GM19467 (cell line): ENCODE measurements at regions not wholly inside any gene's neighbourhood (a gene's known extent, or its start where the extent isn't known, plus 50 kb on each side); places are given as distances from the start of the nearest gene placed in this dataset.
"Not testable (repeated sequence)": the region's sequence is repeated elsewhere in the genome, so short reads cannot be mapped to it uniquely, and the experiment has no call there.

Experiments
- ATAC-seq: cut with Tn5 transposase; IDR thresholded peaks from one replicate; pipeline ENCODE4 v1.9.1; 2021; ENCODE audit warnings: mild to moderate bottlenecking, moderate library complexity; ENCODE audit not compliant: unreplicated experiment

DNA sequence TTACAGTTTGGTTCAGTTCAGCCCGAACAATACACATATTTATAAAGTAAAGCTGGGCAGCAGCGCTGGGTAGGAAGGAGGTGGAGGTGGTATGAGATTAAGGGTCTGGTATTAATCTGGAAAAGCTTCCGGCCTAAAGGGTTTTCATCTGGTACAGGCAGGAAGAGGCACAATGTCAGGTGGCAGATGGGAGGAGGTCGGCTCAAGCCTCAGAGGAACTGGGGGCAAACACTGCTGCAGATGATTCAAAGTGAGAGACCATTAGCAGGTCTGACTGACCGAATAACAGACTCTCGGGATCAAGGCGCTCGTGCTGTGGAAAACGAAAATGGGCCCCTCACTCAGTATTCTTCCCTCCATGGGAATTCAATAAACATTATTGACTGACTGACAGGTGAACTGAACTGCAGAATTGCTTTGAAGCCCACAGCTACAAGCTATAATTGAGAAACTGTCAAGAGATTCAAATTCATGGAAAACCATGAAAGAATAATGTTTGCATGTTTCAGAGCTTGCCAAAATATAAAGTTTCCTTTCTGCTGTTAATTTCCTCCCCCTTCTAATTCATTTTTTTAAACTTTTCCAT, 75.3 kb downstream of the TMEM167A start:
- no peak for ATAC-seq

DNA sequence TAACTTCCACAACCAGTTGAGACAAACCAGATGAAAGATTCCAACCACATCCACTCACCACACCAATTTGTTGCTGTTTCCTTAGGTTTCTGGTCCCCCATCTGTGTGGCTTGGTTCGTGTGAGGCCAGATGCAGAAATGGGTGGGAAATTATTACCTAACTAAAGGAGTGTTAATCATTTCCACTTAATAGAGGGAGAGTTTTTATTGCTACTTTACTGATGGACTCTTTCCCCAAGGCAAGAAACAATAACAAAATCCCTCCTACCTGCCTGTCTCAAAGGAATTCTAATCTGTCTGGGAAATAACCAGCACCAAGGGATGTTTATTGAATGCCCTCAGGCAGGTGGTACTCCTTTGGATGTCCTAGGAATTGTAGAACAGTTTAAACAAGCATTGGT, 76.3 kb downstream of the TMEM167A start:
- no peak for ATAC-seq

DNA sequence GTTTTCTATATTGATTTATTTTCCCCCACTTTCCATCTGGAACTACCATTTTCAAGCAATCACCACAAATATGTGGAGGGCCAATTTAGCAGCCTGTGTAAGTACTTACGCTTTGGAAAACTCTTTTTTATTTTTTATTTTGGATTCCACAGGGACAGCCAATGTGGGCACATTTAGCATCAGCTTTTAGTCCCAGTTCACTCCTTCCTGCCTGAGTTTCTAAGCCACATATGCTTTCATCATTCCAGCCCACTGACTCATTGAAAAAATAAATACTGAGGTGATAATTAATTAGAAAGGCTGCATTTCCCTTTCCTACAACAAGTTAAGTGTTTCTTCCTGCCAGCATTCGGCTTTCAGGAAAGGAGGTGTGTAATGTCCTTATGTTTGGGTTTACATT, 76.8 kb downstream of the TMEM167A start:
- ATAC-seq: no peak

DNA sequence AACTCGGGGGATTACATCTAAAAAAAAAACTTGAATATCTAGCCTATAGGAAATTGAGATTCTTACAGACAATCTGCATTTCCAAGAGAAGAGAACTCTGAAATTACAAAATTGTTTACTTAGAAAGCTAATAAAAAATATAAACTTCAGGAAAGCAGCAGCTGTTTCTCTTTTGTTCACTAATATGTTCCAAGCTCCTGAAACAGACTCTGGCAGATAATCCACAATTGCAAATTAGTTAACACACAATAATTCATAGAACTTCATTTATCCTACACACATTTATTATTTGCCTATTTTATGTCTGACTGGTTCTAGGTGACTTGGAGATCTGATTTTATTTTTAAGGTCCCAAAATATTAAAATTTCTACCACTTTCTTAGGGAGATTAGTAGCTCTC, 83.8 kb downstream of the TMEM167A start:
- ATAC-seq: no peak

DNA sequence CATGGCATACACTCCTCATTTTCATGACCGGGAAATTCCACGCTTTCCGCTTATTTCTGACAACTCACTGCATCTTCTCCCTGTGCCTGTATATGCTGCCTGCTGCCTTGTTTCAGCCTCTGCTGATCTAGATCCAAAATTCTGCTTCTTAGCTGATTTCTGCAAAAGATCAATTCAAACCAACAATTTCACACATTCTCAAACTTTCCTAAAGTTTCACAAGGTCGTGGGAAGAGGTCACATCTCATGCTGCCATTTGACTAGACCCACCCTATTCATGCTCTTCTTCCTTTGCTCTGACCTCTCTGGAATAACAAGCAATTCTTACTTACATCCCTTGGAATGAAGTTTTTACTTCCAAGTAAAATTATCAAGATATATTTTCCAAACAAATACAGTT, 84.5 kb downstream of the TMEM167A start:
- ATAC-seq: no peak

DNA sequence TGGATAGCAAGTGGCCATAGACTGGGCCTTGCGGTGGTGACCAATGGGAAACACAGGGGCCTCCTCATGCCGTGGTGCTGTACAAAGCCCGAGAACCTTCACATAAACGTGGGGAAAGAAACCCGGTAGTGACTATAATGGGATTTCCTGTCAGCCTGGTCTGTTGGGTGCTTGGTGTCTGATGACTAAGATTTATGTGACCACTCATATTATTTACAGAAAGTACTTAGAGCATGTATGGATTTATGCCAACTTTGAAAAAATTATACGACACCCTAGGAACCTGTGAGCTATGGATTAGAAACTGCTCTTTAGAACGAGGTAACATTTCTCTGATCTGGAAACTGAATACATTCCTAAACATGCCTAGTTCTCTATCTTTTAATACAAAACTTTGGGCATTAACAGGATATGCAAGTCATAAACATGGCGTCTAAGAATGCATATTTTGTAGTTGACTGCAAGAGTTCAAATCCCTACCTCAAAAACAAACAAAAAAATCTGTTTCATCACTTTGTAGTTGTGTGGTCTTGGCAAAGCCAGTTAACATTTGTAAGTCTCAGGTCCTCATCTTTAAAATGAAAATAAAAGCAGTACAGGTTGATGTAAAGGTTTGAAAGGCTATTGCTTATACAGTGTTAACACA, 85.4 kb downstream of the TMEM167A start:
- ATAC-seq: no peak

DNA sequence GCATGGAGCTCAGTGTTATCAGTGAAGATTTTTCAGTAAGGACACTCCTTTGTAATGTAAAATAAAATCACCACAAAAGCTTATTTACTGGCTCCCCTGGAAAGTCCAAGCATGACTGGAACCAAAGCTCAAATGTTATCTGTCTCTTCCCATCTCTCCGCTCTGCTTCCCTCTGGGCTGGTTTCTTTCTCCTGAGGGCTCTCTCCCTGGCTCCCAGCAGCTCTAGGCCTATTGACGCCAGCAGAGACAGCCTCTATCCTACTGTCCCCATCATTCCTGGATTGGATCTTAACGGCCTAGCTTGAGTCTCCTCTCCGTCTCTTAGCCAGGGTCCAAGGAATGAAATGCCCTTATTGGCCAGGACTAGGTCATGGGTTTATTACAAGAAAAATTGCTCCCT, 86.1 kb downstream of the TMEM167A start:
- no peak for ATAC-seq

DNA sequence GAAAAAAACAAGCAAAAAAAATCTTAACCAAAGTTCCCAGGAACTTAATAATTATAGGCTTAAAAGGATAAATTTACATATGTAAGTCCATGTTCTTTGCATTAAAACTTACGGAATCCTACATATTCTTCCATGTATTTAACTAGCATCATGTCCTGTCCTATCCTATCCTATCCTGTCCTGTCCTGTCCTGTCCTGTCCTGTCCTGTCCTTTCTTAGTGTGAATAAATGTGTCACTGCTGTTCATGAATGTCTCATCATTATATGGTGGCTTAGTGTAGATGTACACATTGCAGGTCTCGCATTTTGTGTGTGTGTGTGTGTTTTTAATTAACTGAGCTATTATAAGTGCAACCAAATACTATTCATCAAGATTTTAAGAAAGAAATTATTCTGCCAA, 90.0 kb downstream of the TMEM167A start:
- no peak for ATAC-seq

DNA sequence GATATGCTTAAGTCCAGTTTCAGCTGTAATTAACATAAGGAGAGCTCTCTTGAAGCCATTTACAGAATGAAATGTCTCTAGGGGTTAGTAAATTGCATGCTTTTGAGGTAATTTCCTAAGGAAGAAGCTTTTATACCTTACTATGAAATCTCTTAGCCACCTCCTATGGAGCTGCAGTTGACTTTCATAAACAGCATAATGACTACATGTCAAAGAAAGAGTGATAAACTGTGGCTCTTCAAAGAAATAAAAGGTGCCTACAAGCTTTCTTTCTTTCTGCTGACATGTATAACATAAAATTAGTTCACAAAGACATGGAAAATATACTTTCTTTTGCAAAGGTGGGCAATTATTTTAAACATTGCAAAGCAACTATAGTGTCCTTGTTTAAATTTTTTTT, 90.8 kb downstream of the TMEM167A start:
- ATAC-seq: no peak

DNA sequence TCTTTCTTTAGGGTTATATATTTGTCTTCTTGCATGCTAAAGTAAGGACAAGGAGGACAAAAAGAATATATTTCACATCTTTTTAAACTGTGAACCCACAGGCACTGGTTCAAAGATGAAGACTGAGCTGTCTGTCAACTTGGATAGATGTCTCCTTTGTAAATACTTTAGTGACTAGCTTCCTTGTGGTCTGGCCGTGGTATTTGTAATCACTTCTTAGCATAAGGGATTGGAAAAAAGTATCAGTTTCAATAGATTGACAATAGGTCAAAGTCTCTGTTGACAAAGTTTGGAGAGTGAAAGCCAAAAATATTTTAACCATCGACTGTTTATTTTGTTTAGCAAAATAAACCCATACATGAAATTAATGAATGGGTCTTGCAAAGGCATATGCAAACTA, 91.4 kb downstream of the TMEM167A start:
- no peak for ATAC-seq

DNA sequence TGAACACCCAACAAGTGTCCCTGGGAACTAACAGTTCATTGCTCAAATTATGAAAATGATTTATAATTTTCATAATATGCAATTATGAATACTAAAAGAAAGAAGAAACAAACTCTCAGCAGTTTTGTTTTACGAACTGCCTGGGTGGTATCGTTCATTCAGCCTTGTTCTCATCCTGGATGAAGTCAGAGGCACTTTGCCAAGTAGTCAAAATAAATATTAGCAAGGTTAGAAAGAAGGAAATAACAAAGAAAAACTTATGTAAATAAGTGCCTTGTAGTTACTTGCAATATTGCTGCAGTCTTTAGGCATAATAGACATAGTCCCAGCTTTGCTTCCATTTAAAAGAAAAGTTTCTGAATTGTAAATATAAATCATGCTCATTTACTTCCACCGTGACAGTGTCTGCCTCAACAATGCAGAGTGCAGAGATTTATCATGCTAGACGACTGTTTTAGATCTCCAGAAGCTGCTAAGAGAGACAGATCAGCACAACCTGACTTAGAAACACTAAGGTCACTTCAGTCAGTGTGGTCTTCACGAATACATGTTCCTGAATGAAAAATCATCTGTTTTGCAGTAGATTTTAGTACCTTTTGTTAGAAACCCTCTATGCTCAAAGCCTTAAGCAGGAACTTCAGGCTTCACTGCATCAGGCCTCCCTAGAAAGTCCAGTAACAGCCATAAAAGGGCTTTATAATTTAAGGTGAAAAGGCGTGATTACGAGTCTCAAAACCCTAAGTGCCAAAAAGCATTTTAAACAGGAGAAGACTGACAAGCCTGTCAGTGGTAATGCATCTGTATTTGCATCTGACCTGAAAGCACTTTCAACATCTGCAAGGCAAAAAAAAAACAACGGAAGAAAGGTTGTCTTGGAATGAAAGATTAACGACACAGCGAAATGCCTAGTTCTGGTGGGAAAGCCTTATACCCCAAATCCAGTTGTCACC, 92.1 kb downstream of the TMEM167A start:
- ATAC-seq: no peak

DNA sequence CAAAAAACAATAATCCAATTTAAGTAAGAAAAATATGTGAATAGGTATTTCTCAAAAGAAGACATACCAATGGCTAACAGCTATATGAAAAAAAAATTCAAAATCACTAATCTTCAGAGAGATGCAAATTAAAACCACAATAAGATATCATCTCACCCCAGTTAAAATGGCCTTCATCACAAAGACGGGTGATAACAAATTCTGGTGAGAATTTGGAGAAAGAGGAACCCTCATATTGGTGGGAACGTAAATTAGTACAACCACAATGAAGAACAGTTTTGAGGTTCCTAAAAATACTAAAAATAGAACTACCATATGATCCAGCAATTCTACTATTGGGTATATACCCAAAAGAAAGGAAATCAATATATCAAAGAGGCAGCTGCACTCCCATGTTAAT, 94.3 kb downstream of the TMEM167A start:
- ATAC-seq: no peak

DNA sequence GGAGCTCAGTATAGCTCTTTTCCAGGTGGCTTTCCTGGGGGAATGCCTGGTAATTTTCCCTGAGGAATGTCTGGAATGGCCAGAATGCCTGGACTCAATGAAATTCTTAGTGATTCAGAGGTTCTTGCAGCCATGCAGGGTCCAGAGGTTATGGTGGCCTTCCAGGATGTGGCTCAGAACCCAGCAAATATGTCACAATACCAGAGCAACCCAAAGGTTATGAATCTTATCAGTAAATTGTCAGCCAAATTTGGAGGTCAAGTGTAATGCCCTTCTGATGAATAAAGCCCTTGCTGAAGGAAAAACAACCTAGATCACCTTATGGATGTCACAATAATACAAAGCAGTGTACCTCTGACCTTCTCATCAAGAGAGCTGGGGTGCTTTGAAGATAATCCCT, 100.3 kb downstream of the TMEM167A start:
- ATAC-seq: not testable (repeated sequence)

DNA sequence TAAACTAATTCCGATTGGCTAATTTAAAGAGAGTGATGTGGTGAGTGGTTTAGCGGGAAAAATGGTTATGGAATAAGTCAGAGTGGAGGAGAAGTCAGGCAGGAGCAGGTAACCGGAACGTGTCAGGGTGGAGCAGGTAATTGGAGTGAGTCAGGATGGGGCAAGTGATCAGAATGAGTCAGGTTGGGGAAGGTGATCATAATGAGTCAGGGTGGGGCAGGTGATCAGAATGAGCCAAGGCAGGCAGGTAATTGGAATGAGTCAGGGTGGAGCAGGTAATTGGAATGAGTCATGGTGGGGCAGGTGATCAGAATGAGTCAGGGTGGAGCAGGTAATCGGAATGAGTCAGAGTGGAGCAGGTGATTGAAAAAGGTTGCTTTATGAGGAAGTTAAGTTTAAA, 101.4 kb downstream of the TMEM167A start:
- ATAC-seq: no peak

DNA sequence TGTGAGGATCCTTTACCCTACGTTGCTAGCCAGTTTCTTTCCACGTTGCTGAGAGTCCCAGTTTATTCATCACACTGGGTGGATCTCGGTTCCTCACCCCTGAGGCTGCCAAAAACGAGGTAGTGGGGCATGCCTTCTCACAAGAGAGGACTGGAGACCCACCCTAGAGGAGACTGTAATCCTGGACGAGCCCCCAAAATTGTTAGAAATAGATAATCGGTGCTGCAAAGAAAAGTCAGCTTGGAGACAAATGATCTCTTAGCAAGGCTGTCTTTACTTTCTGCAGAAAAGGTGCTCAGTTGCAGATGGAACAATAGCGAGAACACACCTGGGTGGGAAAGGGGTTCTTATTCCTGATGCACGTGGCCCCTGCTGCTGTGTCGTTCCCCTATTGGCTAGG, 101.8 kb downstream of the TMEM167A start:
- ATAC-seq: no peak

DNA sequence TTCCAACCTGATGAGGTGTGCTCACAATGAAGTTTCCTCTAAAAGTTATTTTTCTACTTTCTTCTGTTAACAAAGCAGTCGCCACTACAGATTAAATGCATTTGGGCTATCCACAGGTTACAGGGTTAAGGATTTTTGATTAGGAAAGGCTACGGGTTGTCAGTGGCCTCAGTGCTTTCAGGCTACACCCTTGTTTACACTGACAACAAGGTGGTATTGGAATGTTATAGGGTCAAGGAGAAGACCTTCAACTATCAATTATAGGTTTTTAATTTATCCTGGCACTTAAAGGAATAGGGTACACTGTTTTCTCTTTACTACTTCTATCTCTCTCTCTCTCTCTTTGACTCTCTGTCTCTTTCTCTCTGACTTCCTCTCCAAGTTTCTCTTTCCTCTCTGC, 102.8 kb downstream of the TMEM167A start:
- ATAC-seq: not testable (repeated sequence)

DNA sequence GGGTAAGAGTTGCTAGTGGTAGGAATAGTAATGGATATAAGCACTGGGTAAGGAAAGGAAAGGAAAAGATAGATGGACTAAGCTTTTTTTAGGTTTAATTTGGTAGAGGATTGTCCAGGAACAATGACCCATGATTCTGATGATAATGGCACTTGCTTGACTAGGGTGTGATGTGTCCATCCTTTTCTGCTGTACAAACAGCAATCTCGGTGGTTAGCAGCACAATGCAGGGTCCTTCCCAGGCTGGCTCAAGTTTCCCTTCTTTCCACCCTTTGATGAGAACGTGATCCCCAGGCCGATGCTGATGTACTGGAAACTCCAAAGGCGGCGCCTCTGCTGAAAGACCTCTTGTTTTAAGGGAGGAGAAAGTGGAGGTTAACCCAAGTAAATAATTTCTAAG, 105.3 kb downstream of the TMEM167A start:
- ATAC-seq: no peak

DNA sequence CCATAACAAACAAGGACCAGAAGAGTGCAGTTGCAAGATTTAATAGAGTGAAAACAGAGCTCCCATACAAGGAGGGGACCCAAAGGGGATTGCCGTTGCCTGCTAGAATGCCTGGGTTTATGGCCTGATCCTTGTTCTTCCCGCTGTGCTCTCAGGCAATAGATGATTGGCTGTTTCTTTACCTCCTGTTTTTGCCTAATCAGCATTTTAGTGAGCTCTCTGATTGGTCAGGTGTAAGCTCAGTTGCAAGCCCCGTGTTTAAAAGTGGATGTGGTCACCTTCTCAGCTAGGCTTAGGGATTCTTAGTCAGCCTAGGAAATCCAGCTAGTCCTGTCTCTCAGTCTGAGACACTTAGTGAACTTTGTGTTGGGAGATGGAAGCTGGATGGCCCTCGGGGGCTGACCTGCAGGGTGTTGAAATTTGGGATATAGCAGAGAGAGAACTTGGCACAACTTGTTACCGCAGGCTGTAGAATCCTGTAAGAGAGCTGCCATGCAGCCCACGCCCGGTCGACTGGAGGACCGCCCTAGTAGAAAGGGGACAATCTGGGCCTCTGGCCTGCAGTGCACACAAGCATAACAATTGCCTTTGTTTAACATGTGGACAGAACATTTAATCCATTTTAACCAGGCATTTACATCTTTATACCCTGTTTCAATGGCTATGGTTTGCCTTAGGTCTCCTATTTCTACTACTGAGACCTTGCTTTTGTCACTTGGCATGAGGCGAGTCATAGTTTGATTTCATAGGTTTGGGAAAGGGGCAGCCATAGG, 106.0 kb downstream of the TMEM167A start:
- not testable (repeated sequence) for ATAC-seq

DNA sequence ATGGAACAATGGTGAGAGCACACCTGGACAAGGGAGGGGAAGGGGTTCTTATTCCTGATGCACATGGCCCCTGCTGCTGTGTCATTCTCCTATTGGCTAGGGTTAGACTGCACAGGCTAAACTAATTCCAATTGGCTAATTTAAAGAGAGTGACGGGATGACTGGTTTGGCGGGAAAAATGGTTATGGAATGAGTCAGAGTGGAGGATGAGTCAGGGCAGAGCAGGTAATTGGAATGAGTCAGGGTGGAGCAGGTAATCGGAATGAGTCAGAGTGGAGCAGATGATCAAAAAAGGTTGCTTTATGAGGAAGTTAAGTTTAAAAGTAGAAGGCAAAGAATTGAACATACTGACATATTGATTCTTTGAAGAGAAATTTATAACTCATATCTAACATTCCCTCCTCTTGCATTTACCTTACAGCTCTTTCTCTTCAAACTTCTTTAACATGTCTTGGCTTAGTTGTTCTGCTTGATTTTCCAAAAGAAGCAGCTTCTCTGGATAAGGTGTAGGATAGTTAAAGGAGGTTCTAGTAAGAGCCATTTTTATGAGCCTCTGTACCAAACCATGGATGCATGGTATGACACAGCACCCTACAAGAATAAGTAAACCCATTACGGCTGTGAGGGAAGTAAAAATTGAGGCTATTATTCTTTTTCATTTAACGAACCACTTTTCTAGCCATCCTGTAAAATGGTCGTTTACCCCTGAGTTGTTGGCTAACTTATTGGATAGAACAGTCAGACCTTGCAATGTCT, 107.8 kb downstream of the TMEM167A start:
- ATAC-seq: not testable (repeated sequence)

DNA sequence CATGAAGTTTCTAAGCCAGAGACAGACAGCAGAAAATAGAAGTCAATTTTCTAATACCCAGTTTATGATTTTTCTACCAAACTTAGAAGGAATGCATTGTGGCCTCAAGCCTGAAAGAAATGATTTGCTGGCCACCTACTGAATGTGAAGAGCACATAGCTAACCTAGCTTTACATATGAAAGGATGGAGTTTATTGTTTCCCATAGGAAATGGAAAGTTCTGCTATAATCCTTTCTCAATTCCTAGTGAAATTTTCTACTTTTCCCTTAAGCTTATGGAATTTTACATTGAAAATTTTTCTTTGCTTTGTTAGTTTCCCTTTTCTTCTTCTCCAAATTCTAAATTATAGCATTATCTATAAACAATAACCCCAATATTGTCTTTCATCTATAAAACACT, 110.1 kb downstream of the TMEM167A start:
- no peak for ATAC-seq
